DOHH2 (cell line): ENCODE measurements at regions not wholly inside any gene's neighbourhood (a gene's known extent, or its start where the extent isn't known, plus 50 kb on each side); places are given as distances from the start of the nearest gene placed in this dataset.
A peak's percentile ranks its signal among the peaks of the same experiment; 100 is the strongest.

Source experiments
- H3F3A ChIP-seq: fragments of 200-600 bp; sonication (generic), shearing (Covaris generic); 2 replicates; pipeline ENCODE4 v1.6.0; 2016; ENCODE audit warnings: antibody characterized with exemption, mild to moderate bottlenecking; ENCODE audit not compliant: control insufficient read depth, insufficient read depth
- H3K27ac ChIP-seq: fragments of 200-600 bp; sonication (generic); 2 replicates; pipeline ENCODE4 v1.5.1; 2014; ENCODE audit warnings: low read depth, mild to moderate bottlenecking, low read length, moderate library complexity
- H3K27me3 ChIP-seq: fragments of 200-600 bp; sonication (generic); 2 replicates; pipeline ENCODE4 v1.6.1; 2014; ENCODE audit warnings: mild to moderate bottlenecking, low read length, mixed read lengths; ENCODE audit not compliant: control insufficient read depth
- H3K36me3 ChIP-seq: fragments of 200-600 bp; sonication (generic); 2 replicates; pipeline ENCODE4 v1.6.1; 2014; ENCODE audit warnings: mild to moderate bottlenecking, low read length, moderate library complexity, mixed read lengths; ENCODE audit not compliant: control insufficient read depth
- H3K4me1 ChIP-seq: fragments of 200-600 bp; sonication (generic); 2 replicates; pipeline ENCODE4 v1.6.1; 2014; ENCODE audit warnings: mild to moderate bottlenecking, low read length, mixed read lengths; ENCODE audit not compliant: control insufficient read depth
- H3K4me2 ChIP-seq: fragments of 200-600 bp; sonication (generic); 2 replicates; pipeline ENCODE4 v1.6.0; 2014; ENCODE audit warnings: mild to moderate bottlenecking, low read length, moderate library complexity
- H3K4me3 ChIP-seq: fragments of 200-600 bp; sonication (generic); 2 replicates; pipeline ENCODE4 v1.5.1; 2014; ENCODE audit warnings: mild to moderate bottlenecking, low read length, mixed read lengths
- H3K79me2 ChIP-seq: fragments of 200-600 bp; sonication (generic); 2 replicates; pipeline ENCODE4 v1.6.1; 2014; ENCODE audit warnings: mild to moderate bottlenecking, low read length, mixed read lengths; ENCODE audit not compliant: control insufficient read depth
- H3K9me2 ChIP-seq: fragments of 200-600 bp; sonication (generic); replicated peaks from 2 replicates; pipeline ENCODE4 v1.6.1; 2014; ENCODE audit warnings: mild to moderate bottlenecking, low read length, mixed read lengths; ENCODE audit not compliant: control insufficient read depth
- H3K9me3 ChIP-seq: fragments of 200-600 bp; sonication (generic); 2 replicates; pipeline ENCODE4 v1.6.1; 2014; ENCODE audit warnings: antibody characterized with exemption, low read length, mixed read lengths; ENCODE audit not compliant: control insufficient read depth, insufficient read depth
- H4K20me1 ChIP-seq: fragments of 200-600 bp; sonication (generic); 2 replicates; pipeline ENCODE4 v1.6.0; 2014; ENCODE audit warnings: low read depth, mild to moderate bottlenecking, antibody characterized with exemption, low read length, moderate library complexity; ENCODE audit not compliant: control insufficient read depth, insufficient read depth
- EZH2phosphoT487 ChIP-seq: fragments of 200-600 bp; sonication (generic); IDR thresholded peaks from 2 replicates; pipeline ENCODE4 v1.6.1; 2017; ENCODE audit warnings: borderline replicate concordance, mild to moderate bottlenecking, antibody characterized with exemption, low read length, moderate library complexity, mixed read lengths
- TF ChIP-seq, protein P1 (sequence below): fragments of 200-600 bp; sonication (generic); IDR thresholded peaks from one replicate; pipeline ENCODE4 v1.5.1; 2014; ENCODE audit warnings: antibody characterized with exemption, mild to moderate bottlenecking, low read depth, low read length; ENCODE audit not compliant: poor library complexity, severe bottlenecking

DNA sequence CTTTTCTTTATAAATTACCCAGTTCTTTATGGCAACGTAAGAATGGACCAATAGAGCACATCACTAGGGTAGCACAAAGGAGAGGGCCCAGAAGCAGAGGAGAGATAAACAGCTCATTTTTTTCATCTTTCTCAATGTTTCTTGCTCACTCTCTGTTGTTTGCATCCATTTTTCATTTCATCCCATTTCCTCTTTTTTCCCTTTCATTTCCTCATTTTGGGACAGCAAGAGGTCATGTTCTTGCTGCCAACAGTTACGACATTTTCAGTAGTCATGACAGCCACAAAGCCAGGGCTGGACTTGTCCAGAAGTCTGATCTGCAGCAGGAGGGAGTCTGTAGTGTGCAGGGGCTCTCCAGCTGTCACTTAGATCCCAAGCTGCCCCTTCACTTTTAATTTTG lies 52.7 kb upstream of the CYP1B1 start:
- Histone ChIP-seq H3K4me1 (peaks cover 36% of the 10 kb centered on the region), H3F3A (peaks cover 4% of the 10 kb centered on the region; the same call in 1 of the 2 replicates), H3K9me3 (peaks cover 19% of the 10 kb centered on the region; the same call in 1 of the 2 replicates), H4K20me1 (no peaks in the 10 kb centered on the region), H3K27ac (peak overlapping the region; percentile 71), H3K27me3 (no peaks in the 10 kb centered on the region), H3K36me3 (no peaks in the 10 kb centered on the region), H3K4me2 (peak overlapping the region; percentile 31), H3K4me3 (peak overlapping the region; percentile 23), H3K79me2 (no peaks in the 10 kb centered on the region), H3K9me2 (no peaks in the 10 kb centered on the region)
- TF ChIP-seq EZH2phosphoT487 = no peak
- TF ChIP-seq, protein P1, sequence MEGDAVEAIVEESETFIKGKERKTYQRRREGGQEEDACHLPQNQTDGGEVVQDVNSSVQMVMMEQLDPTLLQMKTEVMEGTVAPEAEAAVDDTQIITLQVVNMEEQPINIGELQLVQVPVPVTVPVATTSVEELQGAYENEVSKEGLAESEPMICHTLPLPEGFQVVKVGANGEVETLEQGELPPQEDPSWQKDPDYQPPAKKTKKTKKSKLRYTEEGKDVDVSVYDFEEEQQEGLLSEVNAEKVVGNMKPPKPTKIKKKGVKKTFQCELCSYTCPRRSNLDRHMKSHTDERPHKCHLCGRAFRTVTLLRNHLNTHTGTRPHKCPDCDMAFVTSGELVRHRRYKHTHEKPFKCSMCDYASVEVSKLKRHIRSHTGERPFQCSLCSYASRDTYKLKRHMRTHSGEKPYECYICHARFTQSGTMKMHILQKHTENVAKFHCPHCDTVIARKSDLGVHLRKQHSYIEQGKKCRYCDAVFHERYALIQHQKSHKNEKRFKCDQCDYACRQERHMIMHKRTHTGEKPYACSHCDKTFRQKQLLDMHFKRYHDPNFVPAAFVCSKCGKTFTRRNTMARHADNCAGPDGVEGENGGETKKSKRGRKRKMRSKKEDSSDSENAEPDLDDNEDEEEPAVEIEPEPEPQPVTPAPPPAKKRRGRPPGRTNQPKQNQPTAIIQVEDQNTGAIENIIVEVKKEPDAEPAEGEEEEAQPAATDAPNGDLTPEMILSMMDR = no peak

DNA sequence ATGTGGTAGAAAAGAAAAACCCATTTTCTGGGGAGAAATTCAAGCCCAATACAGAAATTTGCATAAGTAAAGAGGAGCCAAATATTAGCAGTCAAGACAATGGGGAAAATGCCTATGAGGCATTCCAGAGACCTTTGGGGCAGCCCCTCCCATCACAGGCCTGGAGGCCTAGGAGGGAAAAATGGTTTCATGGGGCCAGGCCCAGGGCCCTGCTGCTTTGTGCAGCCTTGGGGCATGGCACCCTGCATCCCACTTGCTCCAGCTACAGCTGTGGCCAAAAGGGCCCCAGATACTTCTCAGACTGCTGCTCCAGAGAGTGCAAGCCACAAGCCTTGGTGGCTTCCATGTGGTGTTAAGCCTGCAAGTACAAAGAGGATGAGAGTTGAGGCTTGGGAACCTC lies 51.3 kb upstream of the CYP1B1 start:
- Histone ChIP-seq H3K9me2 (no peaks in the 10 kb centered on the region), H3K27ac (no peak overlapping the region), H3K27me3 (no peaks in the 10 kb centered on the region), H3K9me3 (peaks cover 19% of the 10 kb centered on the region; the same call in 1 of the 2 replicates), H3K36me3 (no peaks in the 10 kb centered on the region), H3F3A (peaks cover 4% of the 10 kb centered on the region; the same call in 1 of the 2 replicates), H3K4me1 (peaks cover 36% of the 10 kb centered on the region), H3K4me2 (no peak overlapping the region), H3K4me3 (no peak overlapping the region), H4K20me1 (no peaks in the 10 kb centered on the region), H3K79me2 (no peaks in the 10 kb centered on the region)
- TF ChIP-seq EZH2phosphoT487 = no peak
- TF ChIP-seq, protein P1 = no peak

DNA sequence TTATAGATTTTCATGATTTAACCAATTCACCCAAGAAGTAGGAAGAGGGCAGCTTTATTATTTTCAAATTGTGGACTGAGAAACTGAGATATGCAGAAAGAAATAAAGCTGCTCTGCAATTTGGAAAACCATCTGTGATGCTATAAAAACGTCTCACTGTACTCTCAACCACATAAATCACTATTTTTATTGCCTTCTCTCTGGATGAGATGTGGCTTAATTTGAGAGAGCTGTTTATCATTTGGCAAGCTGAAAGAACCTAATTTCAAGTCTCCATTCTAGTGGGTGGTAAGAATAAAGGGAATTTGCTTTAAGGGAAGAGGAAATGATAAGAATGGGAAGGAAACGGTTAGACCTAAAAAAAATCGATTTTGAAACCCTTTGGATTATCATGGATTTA lies 49.9 kb upstream of the CYP1B1 start:
- H3K79me2 ChIP-seq = no peaks in the 10 kb centered on the region
- H3K36me3 ChIP-seq = no peaks in the 10 kb centered on the region
- H3K9me2 ChIP-seq = no peaks in the 10 kb centered on the region
- H3K27ac ChIP-seq = no peak overlapping the region
- H3K9me3 ChIP-seq = peaks cover 19% of the 10 kb centered on the region; the same call in 1 of the 2 replicates
- no peak overlapping the region for H3K4me2 ChIP-seq
- H3K27me3 ChIP-seq = no peaks in the 10 kb centered on the region
- no peak overlapping the region for H3K4me3 ChIP-seq
- H3F3A ChIP-seq = peaks cover 4% of the 10 kb centered on the region; the same call in 1 of the 2 replicates
- no peaks in the 10 kb centered on the region for H4K20me1 ChIP-seq
- TF ChIP-seq EZH2phosphoT487 = no peak
- TF ChIP-seq, protein P1 = no peak
- H3K4me1 ChIP-seq = peaks cover 31% of the 10 kb centered on the region
